ENCODE measurements at regions not wholly inside any gene's neighbourhood (a gene's known extent, or its start where the extent isn't known, plus 50 kb on each side); places are given as distances from the start of the nearest gene placed in this dataset.
"Not testable (repeated sequence)": the region's sequence is repeated elsewhere in the genome, so short reads cannot be mapped to it uniquely, and the experiment has no call there.

GRCh38 chr7:131629217-131629882 is 72.9 kb upstream of the PODXL start:
- no peak for TF ChIP-seq CTCF (IDR thresholded peaks at IDR 0.05)
- Histone ChIP-seq H3K27ac (peak overlapping the region in 1 of 2 donors; percentile 59), H3K4me3 (no peak overlapping the region)

GRCh38 chr7:131628634-131629033 is 72.2 kb upstream of the PODXL start:
- TF ChIP-seq CTCF (IDR thresholded peaks at IDR 0.05) = no peak
- peak overlapping the region in 1 of 2 donors; percentile 59 for H3K27ac ChIP-seq
- DNase-seq (ENCODE audit: low spot score) = no peak
- H3K4me3 ChIP-seq = no peak overlapping the region

More at GRCh38 chr7:131629217-131629882, 72.9 kb upstream of the PODXL start:
- DNase-seq (ENCODE audit: low spot score) = no peak

DNA sequence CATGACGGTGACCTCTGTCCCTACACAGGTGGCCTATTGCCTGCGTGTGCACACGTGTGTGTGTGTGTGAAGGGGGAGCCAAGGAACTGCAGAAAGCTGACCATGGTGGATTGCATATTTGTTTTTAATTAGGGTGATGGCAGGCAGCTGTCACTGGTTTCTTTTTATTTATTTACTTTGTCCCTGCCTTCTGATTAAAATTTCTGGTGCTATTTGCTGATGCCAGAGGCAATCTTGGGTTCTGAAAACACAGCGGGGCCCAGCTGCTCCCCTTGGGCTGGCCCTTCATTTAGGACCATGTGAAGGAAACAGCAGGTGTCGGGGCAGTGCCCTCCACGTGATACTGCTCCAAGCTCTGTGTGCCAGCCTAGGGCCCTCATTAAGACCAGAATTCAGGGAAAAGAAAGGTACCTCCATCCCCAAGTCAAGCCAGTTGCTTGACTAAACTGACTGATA is 71.3 kb upstream of the PODXL start:
- Histone ChIP-seq H3K27ac (no peak overlapping the region), H3K4me3 (no peak overlapping the region)
- no peak for TF ChIP-seq CTCF (IDR thresholded peaks at IDR 0.05)
- DNase-seq (ENCODE audit: low spot score) = no peak

DNA sequence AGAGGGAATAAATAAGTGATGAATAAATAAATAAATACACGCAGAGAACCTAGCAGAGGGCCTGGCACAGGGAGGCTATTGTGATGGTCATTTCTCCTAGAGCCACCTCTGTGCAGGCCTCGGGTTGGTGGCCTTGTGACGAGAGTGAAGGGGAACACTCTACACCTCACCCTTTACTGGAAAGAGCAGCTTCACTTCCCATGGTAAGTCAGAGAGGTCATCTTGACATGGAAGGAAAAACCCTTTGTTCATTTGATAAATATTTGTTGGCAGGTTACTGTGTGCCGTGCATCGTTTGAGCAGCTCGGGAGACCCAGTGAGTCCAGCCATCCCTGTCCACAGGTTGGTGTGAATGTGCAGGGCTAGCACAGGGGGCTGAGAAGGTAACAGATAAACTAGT is 70.2 kb upstream of the PODXL start:
- Histone ChIP-seq H3K4me3 (no peak overlapping the region), H3K27ac (no peak overlapping the region)
- no peak for TF ChIP-seq CTCF (IDR thresholded peaks at IDR 0.05)
- no peak for DNase-seq (ENCODE audit: low spot score)

DNA sequence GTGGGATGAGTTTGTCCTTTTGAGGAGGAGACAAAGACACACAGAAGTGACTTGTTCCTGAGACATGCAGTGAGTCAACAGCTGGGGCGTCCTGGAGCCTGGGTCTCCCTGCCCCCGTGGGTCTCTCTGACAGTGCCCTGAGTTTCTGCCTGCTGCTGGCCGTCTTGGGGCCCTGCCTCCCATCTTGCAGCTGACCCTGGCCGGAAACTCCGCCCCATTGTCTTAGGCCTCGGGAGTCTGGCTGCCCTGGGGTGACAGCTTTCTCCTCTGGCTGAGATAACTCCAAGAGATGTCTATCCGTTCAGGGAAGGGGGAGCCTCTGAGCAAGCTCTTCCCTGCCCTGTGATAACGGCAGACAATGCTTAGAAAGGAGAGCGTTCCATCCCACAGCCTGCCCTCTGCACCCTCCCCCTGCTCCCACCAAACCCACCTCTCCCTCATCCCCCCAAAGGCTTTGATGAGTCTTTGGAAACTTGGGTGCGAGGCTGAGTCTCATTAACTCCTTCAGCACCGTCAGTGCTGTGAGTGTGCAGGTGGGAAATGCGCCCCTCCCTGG is 69.5 kb upstream of the PODXL start:
- peak overlapping the region in 1 of 2 donors; percentile 42 for H3K27ac ChIP-seq
- H3K4me3 ChIP-seq = no peak overlapping the region
- no peak for TF ChIP-seq CTCF (IDR thresholded peaks at IDR 0.05)
- DNase-seq (ENCODE audit: low spot score) = no peak

DNA sequence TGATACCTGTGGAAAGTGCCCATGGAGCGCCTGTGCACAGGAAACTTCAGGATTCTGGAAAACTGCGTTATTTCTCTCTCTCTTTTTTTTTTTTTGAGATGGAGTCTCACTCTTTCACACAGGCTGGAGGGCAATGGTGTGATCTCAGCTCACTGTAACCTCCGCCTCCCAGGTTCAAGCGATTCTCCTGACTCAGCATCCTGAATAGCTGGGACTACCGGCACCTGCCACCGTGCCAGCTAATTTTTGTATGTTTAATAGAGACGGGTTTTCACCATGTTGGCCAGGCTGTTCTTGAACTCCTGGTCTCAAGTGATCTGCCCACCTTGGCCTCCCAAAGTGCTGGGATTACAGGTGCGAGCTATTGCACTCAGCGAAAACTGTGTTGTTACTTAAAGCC is 68.9 kb upstream of the PODXL start:
- H3K4me3 ChIP-seq; DNase-seq (ENCODE audit: low spot score): not testable (repeated sequence)
- peak overlapping the region in 1 of 2 donors; percentile 42 for H3K27ac ChIP-seq

- H3K4me3 ChIP-seq = no peak overlapping the region
- H3K27ac ChIP-seq = no peak overlapping the region
- DNase-seq (ENCODE audit: low spot score) = no peak
- no peak for TF ChIP-seq CTCF (IDR thresholded peaks at IDR 0.05)
Measured at GRCh38 chr7:131624536-131624935, 68.1 kb upstream of the PODXL start.

Measured in coronary artery (tissue), 2 donors.